Lung (tissue), 11 donors: ENCODE measurements at regions not wholly inside any gene's neighbourhood (a gene's known extent, or its start where the extent isn't known, plus 50 kb on each side); places are given as distances from the start of the nearest gene placed in this dataset.

Experiments used
- ATAC-seq: fragments of 200-7000 bp; cut with Tn5 transposase; one replicate; pipeline ENCODE4 v1.9.1; 2020; ENCODE audit warnings: moderate number of reproducible peaks; ENCODE audit not compliant: insufficient read depth, low FRiP score
- DNase-seq, 3 donors: peaks; one replicate each; pipeline ENCODE4 v3.0.0-alpha.2; 2013 to 2017
- H3K27ac ChIP-seq, 2 donors: one replicate each; pipeline ENCODE4 v1.5.1; 2013; ENCODE audit warnings: mild to moderate bottlenecking in 2 of 2, moderate library complexity in 2 of 2, control low read depth in 1 of 2, inconsistent platforms in 1 of 2, low read depth in 1 of 2, low read length in 1 of 2
- H3K27me3 ChIP-seq, 3 donors: one replicate each; pipeline ENCODE4 v1.5.1; 2013; ENCODE audit warnings: low read length in 2 of 3; ENCODE audit not compliant: control insufficient read depth in 3 of 3, insufficient read depth in 3 of 3
- H3K36me3 ChIP-seq, 4 donors: one replicate each; pipeline ENCODE4 v1.5.1; 2013; ENCODE audit warnings: low read length in 4 of 4, mild to moderate bottlenecking in 1 of 4, moderate library complexity in 1 of 4; ENCODE audit not compliant: control insufficient read depth in 4 of 4, insufficient read depth in 4 of 4
- H3K4me1 ChIP-seq, 5 donors: one replicate each; pipeline ENCODE4 v1.5.1; 2013; ENCODE audit warnings: low read length in 5 of 5, mild to moderate bottlenecking in 2 of 5, moderate library complexity in 1 of 5; ENCODE audit not compliant: control insufficient read depth in 5 of 5, insufficient read depth in 5 of 5
- H3K4me3 ChIP-seq: one replicate; pipeline ENCODE4 v1.5.1; 2013; ENCODE audit warnings: mild to moderate bottlenecking, control low read depth, moderate library complexity
- H3K9ac ChIP-seq, 2 donors: one replicate each; pipeline ENCODE4 v1.5.1; 2013; ENCODE audit warnings: low read length in 2 of 2, control low read depth in 1 of 2; ENCODE audit not compliant: insufficient read depth in 1 of 2
- H3K9me3 ChIP-seq, 4 donors: one replicate each; pipeline ENCODE4 v1.5.1; 2013; ENCODE audit warnings: low read length in 3 of 4, mild to moderate bottlenecking in 1 of 4, moderate library complexity in 1 of 4; ENCODE audit not compliant: control insufficient read depth in 4 of 4, insufficient read depth in 3 of 4
- WGBS, 2 donors: extraction: QIAGEN DNeasy Blood & Tissue Kit; methylation state at CpG; one replicate each; pipeline ENCODE4 v1.1.7; 2013; 5-methylcytosine and 5-hydroxymethylcytosine counted together
- TF ChIP-seq, protein P1 (sequence below): IDR thresholded peaks from 2 replicates; pipeline ENCODE4 v1.5.1; 2012; ENCODE audit warnings: mild to moderate bottlenecking; ENCODE audit errors: control extremely low read depth, extremely low read depth
- donor health status: control.
- donor health status: control.
- donor health status: Bipolar disorder and iron deficiency.
- donor health status: healthy.
- donor health status: DM: yes; HTN: yes; CAD: no.

GRCh38 chr1:38607526-38607925 lies 252.0 kb downstream of the RRAGC start:
- Histone ChIP-seq H3K4me3 (no peak overlapping the region), H3K4me1 (peaks cover 0 to 11% (median 0%) of the 10 kb centered on the region in 5 donors), H3K9ac (no peak overlapping the region), H3K9me3 (no peaks in the 10 kb centered on the region), H3K36me3 (no peaks in the 10 kb centered on the region), H3K27ac (no peak overlapping the region), H3K27me3 (peaks cover 0 to 2% (median 0%) of the 10 kb centered on the region in 3 donors)
- 74 to 85% methylated on average over 8 of the region's 8 CpGs for WGBS, 2 donors
- ATAC-seq (no peak), DNase-seq (no peak)
- TF ChIP-seq, protein P1, sequence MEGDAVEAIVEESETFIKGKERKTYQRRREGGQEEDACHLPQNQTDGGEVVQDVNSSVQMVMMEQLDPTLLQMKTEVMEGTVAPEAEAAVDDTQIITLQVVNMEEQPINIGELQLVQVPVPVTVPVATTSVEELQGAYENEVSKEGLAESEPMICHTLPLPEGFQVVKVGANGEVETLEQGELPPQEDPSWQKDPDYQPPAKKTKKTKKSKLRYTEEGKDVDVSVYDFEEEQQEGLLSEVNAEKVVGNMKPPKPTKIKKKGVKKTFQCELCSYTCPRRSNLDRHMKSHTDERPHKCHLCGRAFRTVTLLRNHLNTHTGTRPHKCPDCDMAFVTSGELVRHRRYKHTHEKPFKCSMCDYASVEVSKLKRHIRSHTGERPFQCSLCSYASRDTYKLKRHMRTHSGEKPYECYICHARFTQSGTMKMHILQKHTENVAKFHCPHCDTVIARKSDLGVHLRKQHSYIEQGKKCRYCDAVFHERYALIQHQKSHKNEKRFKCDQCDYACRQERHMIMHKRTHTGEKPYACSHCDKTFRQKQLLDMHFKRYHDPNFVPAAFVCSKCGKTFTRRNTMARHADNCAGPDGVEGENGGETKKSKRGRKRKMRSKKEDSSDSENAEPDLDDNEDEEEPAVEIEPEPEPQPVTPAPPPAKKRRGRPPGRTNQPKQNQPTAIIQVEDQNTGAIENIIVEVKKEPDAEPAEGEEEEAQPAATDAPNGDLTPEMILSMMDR, result no peak

GRCh38 chr1:38605063-38605462 lies 254.5 kb downstream of the RRAGC start:
- Histone ChIP-seq H3K27me3 (peaks cover 0 to 2% (median 0%) of the 10 kb centered on the region in 3 donors), H3K4me3 (no peak overlapping the region), H3K36me3 (no peaks in the 10 kb centered on the region), H3K9me3 (no peaks in the 10 kb centered on the region), H3K9ac (no peak overlapping the region), H3K27ac (no peak overlapping the region), H3K4me1 (no peaks in the 10 kb centered on the region)
- ATAC-seq, result no peak
- 81 to 83% methylated on average over 3 of the region's 3 CpGs for WGBS, 2 donors
- TF ChIP-seq, protein P1, result no peak
- DNase-seq, result no peak

DNA sequence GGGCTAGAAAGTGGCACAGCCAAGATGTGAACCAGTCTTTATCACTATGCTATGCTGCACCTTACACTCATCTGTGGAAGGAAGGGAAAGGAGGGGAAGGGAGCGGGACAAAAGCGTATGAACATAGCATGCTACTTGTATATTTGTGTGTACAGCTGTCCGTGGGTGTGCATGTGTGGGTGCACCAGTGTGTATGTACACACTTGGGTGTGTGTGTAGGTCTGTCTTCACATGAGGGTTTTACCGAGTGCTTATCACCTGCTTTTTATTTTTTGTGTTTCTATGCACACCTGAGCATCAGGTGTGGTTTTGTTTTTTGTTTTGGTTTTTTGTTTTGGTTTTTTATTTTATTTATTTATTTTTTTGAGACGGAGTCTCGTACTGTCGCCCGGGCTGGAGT lies 255.7 kb downstream of the RRAGC start:
- H3K9ac ChIP-seq, result no peak overlapping the region
- ATAC-seq (no peak), DNase-seq (no peak)
- H3K27me3 ChIP-seq, result peaks cover 0 to 2% (median 0%) of the 10 kb centered on the region in 3 donors
- H3K36me3 ChIP-seq, result no peaks in the 10 kb centered on the region
- WGBS, 2 donors, result 84 to 88% methylated on average over 8 of the region's 8 CpGs
- no peak overlapping the region for H3K27ac ChIP-seq
- no peak overlapping the region for H3K4me3 ChIP-seq
- TF ChIP-seq, protein P1, result no peak
- H3K9me3 ChIP-seq, result no peaks in the 10 kb centered on the region
- no peaks in the 10 kb centered on the region for H3K4me1 ChIP-seq

DNA sequence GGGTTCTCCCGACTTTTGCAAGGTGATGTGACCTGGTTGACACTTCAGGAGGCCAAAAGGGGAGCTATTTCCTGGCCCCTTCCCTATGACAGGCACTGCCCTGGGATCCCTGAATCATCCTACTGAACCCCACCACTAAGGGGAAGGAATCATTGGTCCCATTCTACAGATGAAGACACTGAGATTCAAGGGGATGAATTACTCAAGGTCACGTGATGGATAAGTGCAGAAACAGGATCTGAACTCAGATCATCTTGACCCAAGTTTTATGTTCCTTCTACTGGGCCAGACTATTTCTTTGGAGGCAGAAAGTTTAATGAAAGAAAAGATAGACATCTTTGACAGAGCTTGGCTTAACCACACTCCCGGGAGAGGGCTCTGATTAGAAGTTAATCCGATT lies 258.7 kb downstream of the RRAGC start:
- Histone ChIP-seq H3K27me3 (peaks cover 0 to 7% (median 0%) of the 10 kb centered on the region in 3 donors), H3K4me3 (no peak overlapping the region), H3K9ac (no peak overlapping the region), H3K4me1 (no peaks in the 10 kb centered on the region), H3K27ac (no peak overlapping the region), H3K9me3 (no peaks in the 10 kb centered on the region), H3K36me3 (no peaks in the 10 kb centered on the region)
- TF ChIP-seq, protein P1, result no peak
- ATAC-seq (no peak), DNase-seq (no peak)
- WGBS, 2 donors, result 72 to 80% methylated on average over 4 of the region's 4 CpGs
